DND-41 (cell line): ENCODE measurements at regions not wholly inside any gene's neighbourhood (a gene's known extent, or its start where the extent isn't known, plus 50 kb on each side); places are given as distances from the start of the nearest gene placed in this dataset.

Experiments used
- EZH2 ChIP-seq: IDR thresholded peaks from 3 replicates; pipeline ENCODE4 v1.6.1; 2012; ENCODE audit warnings: borderline replicate concordance, low read depth, mild to moderate bottlenecking, moderate library complexity, low read length, inconsistent platforms; ENCODE audit not compliant: severe bottlenecking
- TF ChIP-seq, protein P1 (sequence below): IDR thresholded peaks from 2 replicates; pipeline ENCODE4 v1.5.1; 2012; ENCODE audit warnings: borderline replicate concordance, low read length, moderate library complexity, mild to moderate bottlenecking; ENCODE audit not compliant: poor library complexity, severe bottlenecking; ENCODE audit errors: extremely low read depth

DNA sequence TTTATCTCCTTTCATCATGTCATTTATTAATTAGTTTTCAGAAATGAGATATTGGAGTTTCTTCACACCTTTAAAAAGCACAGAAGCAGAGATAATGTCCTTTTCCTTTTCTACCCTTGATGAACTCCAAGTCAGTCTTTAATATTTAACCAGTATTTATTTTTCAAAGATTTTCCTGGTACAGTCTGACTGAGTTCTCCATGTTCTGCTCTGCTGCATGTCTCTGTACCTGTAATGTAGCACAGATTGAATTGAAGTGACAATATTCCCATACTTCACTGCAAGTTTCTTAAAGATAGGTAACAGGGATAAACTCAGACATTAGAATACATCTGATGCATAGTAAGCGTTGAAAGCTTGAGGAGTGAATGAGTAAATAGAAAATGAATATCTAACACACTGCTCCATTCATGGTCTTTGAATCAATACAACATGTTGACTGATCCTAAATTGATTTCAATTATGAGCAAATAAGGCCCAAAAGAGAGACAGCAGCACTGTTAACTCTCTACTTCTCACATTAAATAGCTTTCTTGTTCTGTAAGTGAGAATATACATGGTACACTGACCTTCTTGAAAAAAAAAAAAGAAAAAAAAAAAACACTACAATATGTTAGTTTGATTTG, 1323.6 kb upstream of the PRR20A start:
- TF ChIP-seq, protein P1, sequence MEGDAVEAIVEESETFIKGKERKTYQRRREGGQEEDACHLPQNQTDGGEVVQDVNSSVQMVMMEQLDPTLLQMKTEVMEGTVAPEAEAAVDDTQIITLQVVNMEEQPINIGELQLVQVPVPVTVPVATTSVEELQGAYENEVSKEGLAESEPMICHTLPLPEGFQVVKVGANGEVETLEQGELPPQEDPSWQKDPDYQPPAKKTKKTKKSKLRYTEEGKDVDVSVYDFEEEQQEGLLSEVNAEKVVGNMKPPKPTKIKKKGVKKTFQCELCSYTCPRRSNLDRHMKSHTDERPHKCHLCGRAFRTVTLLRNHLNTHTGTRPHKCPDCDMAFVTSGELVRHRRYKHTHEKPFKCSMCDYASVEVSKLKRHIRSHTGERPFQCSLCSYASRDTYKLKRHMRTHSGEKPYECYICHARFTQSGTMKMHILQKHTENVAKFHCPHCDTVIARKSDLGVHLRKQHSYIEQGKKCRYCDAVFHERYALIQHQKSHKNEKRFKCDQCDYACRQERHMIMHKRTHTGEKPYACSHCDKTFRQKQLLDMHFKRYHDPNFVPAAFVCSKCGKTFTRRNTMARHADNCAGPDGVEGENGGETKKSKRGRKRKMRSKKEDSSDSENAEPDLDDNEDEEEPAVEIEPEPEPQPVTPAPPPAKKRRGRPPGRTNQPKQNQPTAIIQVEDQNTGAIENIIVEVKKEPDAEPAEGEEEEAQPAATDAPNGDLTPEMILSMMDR = no peak
- no peak for TF ChIP-seq EZH2
